ENCODE measurements at regions not wholly inside any gene's neighbourhood (a gene's known extent, or its start where the extent isn't known, plus 50 kb on each side); places are given as distances from the start of the nearest gene placed in this dataset.

- no peak for DNase-seq
These were observed 95.7 kb upstream of the FAM47A start for GRCh38 chrX:34227804-34228203.

- no peak for DNase-seq
These were observed 91.5 kb upstream of the FAM47A start for GRCh38 chrX:34223574-34223973.

GRCh38 chrX:34218063-34218462, 85.9 kb upstream of the FAM47A start:
- DNase-seq = peak; percentile 3

- no peak for DNase-seq
These were observed 65.8 kb upstream of the FAM47A start for GRCh38 chrX:34197946-34198345.
